Body of pancreas (tissue), 4 donors: ENCODE measurements at regions not wholly inside any gene's neighbourhood (a gene's known extent, or its start where the extent isn't known, plus 50 kb on each side); places are given as distances from the start of the nearest gene placed in this dataset.

ENCODE experiments used
- ATAC-seq: fragments of 150-250 bp; one replicate; pipeline ENCODE4 v1.9.1; 2016
- DNase-seq, 4 donors: peaks; one replicate each; pipeline ENCODE4 v3.0.0-alpha.2; 2019
- H3K27ac ChIP-seq, 4 donors: fragments of 200-600 bp; sonication (generic); 1 replicate in 3 of 4; 2 replicates in 1 of 4; pipeline versions ENCODE4 v1.5.1 to v1.6.1; 2016 to 2019; ENCODE audit warnings: mild to moderate bottlenecking in 1 of 4, mixed read lengths in 1 of 4, moderate library complexity in 1 of 4
- H3K27me3 ChIP-seq, 2 donors: fragments of 200-600 bp; sonication (generic); one replicate each; pipeline ENCODE4 v1.6.0; 2016; ENCODE audit warnings: mild to moderate bottlenecking in 1 of 2
- H3K36me3 ChIP-seq, 2 donors: fragments of 200-600 bp; sonication (generic); replicated peaks in 1 of 2; 2 replicates each; pipeline ENCODE4 v1.5.1; 2016; ENCODE audit warnings: low read depth in 2 of 2; ENCODE audit not compliant: insufficient read depth in 1 of 2
- H3K4me1 ChIP-seq: fragments of 200-600 bp; sonication (generic); one replicate; pipeline ENCODE4 v1.6.0; 2016
- H3K4me3 ChIP-seq, 2 donors: fragments of 200-600 bp; sonication (generic); 1 replicate in 1 of 2; 2 replicates in 1 of 2; pipeline ENCODE4 v1.5.1; 2016 to 2019
- H3K9me3 ChIP-seq, 3 donors: fragments of 200-600 bp; sonication (generic); 1 replicate in 2 of 3; 2 replicates in 1 of 3; pipeline ENCODE4 v1.5.1; 2016
- CTCF ChIP-seq, 7 experiments: fragments of 450-650 bp in 4 of 7; fragments of 200-600 bp in 3 of 7; sonication (generic) in 3 of 7; IDR thresholded peaks; one replicate each; pipeline ENCODE4 v1.5.1; 2016 to 2019; ENCODE audit warnings: antibody characterized with exemption in 7 of 7
- POLR2A ChIP-seq, 3 donors: fragments of 450-650 bp; IDR thresholded peaks; one replicate each; pipeline ENCODE4 v1.6.1; 2016; ENCODE audit warnings: antibody characterized with exemption in 3 of 3, mild to moderate bottlenecking in 2 of 3
- WGBS, 2 donors: methylation state at CpG; one replicate each; pipeline ENCODE4 v1.1.5; 2017; 5-methylcytosine and 5-hydroxymethylcytosine counted together
- intact Hi-C: fragments of 100-400 bp; cut with DNase I; formaldehyde crosslinking; loops from one replicate; pipeline ENCODE4 v1.15.1; 2023

- Histone ChIP-seq H3K27me3 (no peaks in the 10 kb centered on the region), H3K4me1 (no peaks in the 10 kb centered on the region), H3K4me3 (no peak overlapping the region), H3K9me3 (no peaks in the 10 kb centered on the region), H3K27ac (no peak overlapping the region), H3K36me3 (no peaks in the 10 kb centered on the region)
- WGBS, 2 donors, result 65 to 70% methylated on average over 4 of the region's 4 CpGs
- DNase-seq (no peak), ATAC-seq (no peak)
- TF ChIP-seq POLR2A (IDR thresholded peaks at IDR 0.05), result no peak
- TF ChIP-seq CTCF (IDR thresholded peaks at IDR 0.05), result no peak
- intact Hi-C loops, result no loop called here
Observed at GRCh38 chr12:43151441-43151981, 400.5 kb downstream of the ADAMTS20 start.

GRCh38 chr12:43148691-43149090, 403.3 kb downstream of the ADAMTS20 start:
- DNase-seq (no peak), ATAC-seq (no peak)
- Histone ChIP-seq H3K36me3 (no peaks in the 10 kb centered on the region), H3K27ac (no peak overlapping the region), H3K27me3 (no peaks in the 10 kb centered on the region), H3K4me3 (no peak overlapping the region), H3K9me3 (no peaks in the 10 kb centered on the region), H3K4me1 (no peaks in the 10 kb centered on the region)
- TF ChIP-seq POLR2A (IDR thresholded peaks at IDR 0.05), result no peak
- no peak for TF ChIP-seq CTCF (IDR thresholded peaks at IDR 0.05)
- intact Hi-C loops, result no loop called here
- WGBS, 2 donors, result 84 to 86% methylated on average over 2 of the region's 2 CpGs

- Histone ChIP-seq H3K9me3 (no peaks in the 10 kb centered on the region), H3K4me3 (no peak overlapping the region), H3K36me3 (no peaks in the 10 kb centered on the region), H3K4me1 (no peaks in the 10 kb centered on the region), H3K27me3 (no peaks in the 10 kb centered on the region), H3K27ac (no peak overlapping the region)
- 90 to 100% methylated on average over 1 of the region's 1 CpG for WGBS, 2 donors
- DNase-seq (no peak), ATAC-seq (no peak)
- intact Hi-C loops, result no loop called here
- no peak for TF ChIP-seq POLR2A (IDR thresholded peaks at IDR 0.05)
- TF ChIP-seq CTCF (IDR thresholded peaks at IDR 0.05), result no peak
Observed at GRCh38 chr12:43147878-43148277, 404.1 kb downstream of the ADAMTS20 start.

GRCh38 chr12:43145481-43145880, 406.5 kb downstream of the ADAMTS20 start:
- TF ChIP-seq POLR2A (IDR thresholded peaks at IDR 0.05) (no peak), CTCF (IDR thresholded peaks at IDR 0.05) (no peak)
- WGBS, 2 donors, result 73 to 77% methylated on average over 2 of the region's 2 CpGs
- H3K4me3 ChIP-seq, result no peak overlapping the region
- H3K36me3 ChIP-seq, result no peaks in the 10 kb centered on the region
- DNase-seq (no peak), ATAC-seq (no peak)
- H3K4me1 ChIP-seq, result no peaks in the 10 kb centered on the region
- no peaks in the 10 kb centered on the region for H3K9me3 ChIP-seq
- intact Hi-C loops, result no loop called here
- H3K27me3 ChIP-seq, result no peaks in the 10 kb centered on the region
- no peak overlapping the region for H3K27ac ChIP-seq

- TF ChIP-seq CTCF (IDR thresholded peaks at IDR 0.05) (no peak), POLR2A (IDR thresholded peaks at IDR 0.05) (no peak)
- H3K27me3 ChIP-seq, result no peaks in the 10 kb centered on the region
- ATAC-seq, result no peak
- no peak overlapping the region for H3K4me3 ChIP-seq
- intact Hi-C loops, result no loop called here
- H3K36me3 ChIP-seq, result no peaks in the 10 kb centered on the region
- H3K27ac ChIP-seq, result no peak overlapping the region
- no peaks in the 10 kb centered on the region for H3K4me1 ChIP-seq
- H3K9me3 ChIP-seq, result peaks cover 0 to 4% (median 0%) of the 10 kb centered on the region in 3 donors
- DNase-seq, result no peak
Observed at GRCh38 chr12:43143278-43143677, 408.7 kb downstream of the ADAMTS20 start.
